GM21717 (cell line): ENCODE measurements at regions not wholly inside any gene's neighbourhood (a gene's known extent, or its start where the extent isn't known, plus 50 kb on each side); places are given as distances from the start of the nearest gene placed in this dataset.
"Not testable (repeated sequence)": the region's sequence is repeated elsewhere in the genome, so short reads cannot be mapped to it uniquely, and the experiment has no call there.

Experiments used
- ATAC-seq: cut with Tn5 transposase; IDR thresholded peaks from one replicate; pipeline ENCODE4 v1.9.1; 2021; ENCODE audit warnings: mild to moderate bottlenecking, moderate library complexity; ENCODE audit not compliant: unreplicated experiment

- ATAC-seq, result no peak
Measured at GRCh38 chr1:104291156-104291555, 541.5 kb downstream of the AMY1C start.

GRCh38 chr1:104294259-104294658 lies 544.6 kb downstream of the AMY1C start:
- no peak for ATAC-seq

- ATAC-seq, result no peak
Measured at GRCh38 chr1:104295511-104295910, 545.8 kb downstream of the AMY1C start.

- no peak for ATAC-seq
Measured at GRCh38 chr1:104309673-104310072, 560.0 kb downstream of the AMY1C start.

- ATAC-seq, result no peak
Measured at GRCh38 chr1:104315823-104316222, 566.1 kb downstream of the AMY1C start.

GRCh38 chr1:104322131-104322530 lies 572.4 kb downstream of the AMY1C start:
- ATAC-seq, result no peak

GRCh38 chr1:104329278-104329677 lies 579.6 kb downstream of the AMY1C start:
- ATAC-seq, result no peak

- ATAC-seq, result no peak
Measured at GRCh38 chr1:104331763-104332162, 582.1 kb downstream of the AMY1C start.

GRCh38 chr1:104337927-104338326 lies 588.2 kb downstream of the AMY1C start:
- not testable (repeated sequence) for ATAC-seq

- ATAC-seq, result no peak
Measured at GRCh38 chr1:104341944-104342343, 592.2 kb downstream of the AMY1C start.

GRCh38 chr1:104348277-104348676 lies 598.6 kb downstream of the AMY1C start:
- ATAC-seq, result no peak

GRCh38 chr1:104353580-104353979 lies 603.9 kb downstream of the AMY1C start:
- no peak for ATAC-seq

- no peak for ATAC-seq
Measured at GRCh38 chr1:104358086-104358485, 608.4 kb downstream of the AMY1C start.

GRCh38 chr1:104358621-104359020 lies 608.9 kb downstream of the AMY1C start:
- ATAC-seq, result no peak

GRCh38 chr1:104378414-104378813 lies 628.7 kb downstream of the AMY1C start:
- ATAC-seq, result no peak

- ATAC-seq, result no peak
Measured at GRCh38 chr1:104380003-104380402, 630.3 kb downstream of the AMY1C start.

GRCh38 chr1:104387716-104388508 lies 638.2 kb downstream of the AMY1C start:
- no peak for ATAC-seq

GRCh38 chr1:104392552-104392951 lies 642.9 kb downstream of the AMY1C start:
- no peak for ATAC-seq

GRCh38 chr1:104402178-104402577 lies 652.5 kb downstream of the AMY1C start:
- ATAC-seq, result no peak

- no peak for ATAC-seq
Measured at GRCh38 chr1:104403883-104404282, 654.2 kb downstream of the AMY1C start.

- ATAC-seq, result no peak
Measured at GRCh38 chr1:104406728-104407127, 657.0 kb downstream of the AMY1C start.

GRCh38 chr1:104408268-104408667 lies 658.6 kb downstream of the AMY1C start:
- no peak for ATAC-seq

- ATAC-seq, result no peak
Measured at GRCh38 chr1:104435255-104435654, 685.6 kb downstream of the AMY1C start.
